ENCODE measurements at regions not wholly inside any gene's neighbourhood (a gene's known extent, or its start where the extent isn't known, plus 50 kb on each side); places are given as distances from the start of the nearest gene placed in this dataset.

DNA sequence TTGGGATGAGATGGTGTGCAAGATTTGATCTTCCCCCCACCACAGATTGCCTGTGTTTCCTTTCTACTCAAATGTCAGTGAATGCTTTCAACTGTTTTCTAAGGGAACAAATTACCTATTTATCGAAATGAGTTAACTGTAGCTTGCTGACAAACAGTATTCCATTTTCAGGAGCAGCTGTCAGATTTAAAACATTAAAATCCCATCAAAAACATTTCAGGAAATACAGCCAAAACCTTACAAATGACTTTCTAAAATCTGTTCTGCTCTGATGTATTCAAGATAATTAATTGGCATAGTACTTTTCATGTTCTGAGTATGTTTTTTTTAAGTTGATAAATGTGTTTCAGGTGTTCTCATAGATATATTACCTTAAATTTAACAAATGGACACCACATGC lies 158.0 kb upstream of the DMRTA1 start:
- DNase-seq (ENCODE audit: low spot score) = no peak

DNA sequence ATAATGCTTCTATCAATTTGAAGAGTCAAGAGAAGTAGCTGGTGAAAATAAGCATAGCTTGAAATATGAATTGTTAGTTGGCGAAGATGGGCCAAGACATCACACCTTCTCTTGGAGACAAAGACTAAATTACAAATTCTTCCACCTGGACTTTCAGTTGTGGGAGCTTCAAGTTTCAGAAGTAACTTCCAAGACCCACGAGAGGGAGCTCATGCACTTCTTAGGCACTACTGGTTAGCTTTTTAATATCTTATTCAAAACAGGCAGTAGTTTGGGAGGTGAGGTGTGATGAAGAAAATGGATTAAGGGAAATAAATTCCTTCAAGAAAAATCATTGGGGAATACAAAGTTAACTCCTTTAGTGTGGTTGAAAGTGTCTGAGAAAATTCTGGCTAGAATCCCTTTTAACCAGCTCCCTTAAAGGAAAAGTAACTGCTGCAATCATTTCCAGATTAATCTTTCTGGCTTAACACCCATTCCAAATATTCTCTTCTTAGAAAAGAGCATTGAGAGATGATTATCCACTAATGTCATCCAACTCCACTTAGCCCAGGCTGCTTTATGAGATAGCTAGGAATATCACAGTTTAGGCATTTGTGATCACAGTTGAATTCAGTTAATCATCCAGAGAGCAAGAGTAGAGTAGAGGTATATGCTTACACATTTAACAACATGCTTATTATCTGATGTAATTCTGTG lies 139.5 kb upstream of the DMRTA1 start:
- DNase-seq (ENCODE audit: low spot score) = peak; percentile 69

DNA sequence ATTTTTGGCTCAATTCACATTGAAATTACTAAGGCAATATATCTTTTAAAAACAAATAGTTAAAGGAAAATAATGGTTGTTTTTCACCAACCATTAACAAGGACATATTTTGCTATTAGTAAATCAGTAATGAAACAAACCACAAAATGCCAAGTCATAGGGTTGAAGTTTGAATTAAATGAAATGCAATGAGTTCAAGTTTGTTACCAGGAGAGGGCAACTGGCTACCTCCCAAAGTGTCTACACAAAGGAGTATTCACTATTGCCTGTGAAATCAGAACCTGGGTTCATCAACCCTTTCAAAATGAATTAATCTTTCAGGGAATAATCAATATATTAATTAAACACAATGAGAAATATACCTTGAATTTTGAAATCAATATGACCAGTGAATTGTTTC lies 138.4 kb upstream of the DMRTA1 start:
- no peak for DNase-seq (ENCODE audit: low spot score)

- no peak for DNase-seq (ENCODE audit: low spot score)
Observed at GRCh38 chr9:22316645-22317044, 130.0 kb upstream of the DMRTA1 start.

- no peak for DNase-seq (ENCODE audit: low spot score)
Observed at GRCh38 chr9:22331533-22331932, 115.1 kb upstream of the DMRTA1 start.

- DNase-seq (ENCODE audit: low spot score) = no peak
Observed at GRCh38 chr9:22332202-22332601, 114.4 kb upstream of the DMRTA1 start.

GRCh38 chr9:22337261-22337660 lies 109.4 kb upstream of the DMRTA1 start:
- DNase-seq (ENCODE audit: low spot score) = no peak

GRCh38 chr9:22342491-22343217 lies 104.0 kb upstream of the DMRTA1 start:
- DNase-seq (ENCODE audit: low spot score) = no peak

DNA sequence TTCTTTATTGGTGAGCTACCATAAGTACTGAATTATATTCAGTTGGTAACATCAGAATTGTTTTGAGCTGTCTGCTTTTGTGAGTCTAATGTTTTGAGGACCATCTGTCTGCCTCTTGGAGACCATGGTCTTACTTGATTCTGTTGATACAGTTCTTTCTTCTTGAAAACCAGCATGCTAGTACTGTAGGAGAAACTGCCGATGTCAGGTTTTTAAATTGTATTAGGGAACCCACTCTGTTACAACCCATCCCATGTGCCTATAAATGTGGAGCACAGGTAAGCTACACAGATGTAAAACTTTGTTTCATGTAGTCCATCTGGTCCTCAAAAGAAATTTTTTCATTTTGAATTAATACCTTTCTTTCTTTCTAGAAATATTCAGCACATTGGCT lies 103.4 kb upstream of the DMRTA1 start:
- DNase-seq (ENCODE audit: low spot score) = no peak

GRCh38 chr9:22354699-22355384 lies 91.8 kb upstream of the DMRTA1 start:
- DNase-seq (ENCODE audit: low spot score) = no peak

GRCh38 chr9:22356985-22357384 lies 89.6 kb upstream of the DMRTA1 start:
- no peak for DNase-seq (ENCODE audit: low spot score)

- DNase-seq (ENCODE audit: low spot score) = no peak
Observed at GRCh38 chr9:22363421-22363887, 83.2 kb upstream of the DMRTA1 start.

DNA sequence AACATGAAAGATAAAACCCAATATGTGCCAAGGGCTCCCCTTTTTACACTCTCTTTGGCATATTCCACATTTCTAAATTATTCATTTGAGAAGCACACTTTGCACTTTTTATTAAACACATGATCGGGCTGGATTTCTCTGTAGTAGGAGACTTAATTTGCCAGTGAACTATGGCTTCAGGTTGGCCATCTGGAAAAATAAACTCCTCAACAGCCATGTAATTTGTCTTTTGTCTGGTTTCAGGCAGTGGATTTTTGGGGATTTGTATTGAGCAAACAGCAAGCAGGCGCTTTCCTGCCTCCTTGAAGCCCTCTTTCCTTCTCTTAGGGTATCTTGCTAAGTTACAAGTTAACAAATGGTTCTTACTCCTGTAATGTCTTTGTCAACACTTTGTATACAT lies 73.0 kb upstream of the DMRTA1 start:
- no peak for DNase-seq (ENCODE audit: low spot score)

GRCh38 chr9:22374051-22374450 lies 72.6 kb upstream of the DMRTA1 start:
- DNase-seq (ENCODE audit: low spot score) = no peak

- DNase-seq (ENCODE audit: low spot score) = no peak
Observed at GRCh38 chr9:22379272-22379671, 67.4 kb upstream of the DMRTA1 start.

GRCh38 chr9:22381170-22381569 lies 65.5 kb upstream of the DMRTA1 start:
- DNase-seq (ENCODE audit: low spot score) = no peak

DNA sequence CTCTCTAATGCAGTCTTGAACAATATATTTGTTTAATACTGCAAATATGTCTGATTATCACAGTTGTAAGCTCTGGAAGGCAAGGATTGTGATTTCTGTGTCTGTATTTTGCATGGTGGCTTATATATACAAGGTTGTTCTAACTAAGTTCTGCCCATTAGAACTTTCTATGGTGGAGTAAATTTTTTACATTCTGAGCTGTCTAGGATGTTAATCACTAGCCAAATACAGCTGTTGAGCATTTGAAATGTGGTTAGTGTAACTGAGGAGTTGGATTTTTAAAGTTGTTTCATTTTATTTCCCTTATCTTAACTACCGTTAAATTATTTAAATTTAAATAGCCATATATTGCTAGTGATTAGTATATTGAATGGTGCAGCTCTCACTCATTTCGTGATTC lies 64.3 kb upstream of the DMRTA1 start:
- DNase-seq (ENCODE audit: low spot score) = no peak

DNA sequence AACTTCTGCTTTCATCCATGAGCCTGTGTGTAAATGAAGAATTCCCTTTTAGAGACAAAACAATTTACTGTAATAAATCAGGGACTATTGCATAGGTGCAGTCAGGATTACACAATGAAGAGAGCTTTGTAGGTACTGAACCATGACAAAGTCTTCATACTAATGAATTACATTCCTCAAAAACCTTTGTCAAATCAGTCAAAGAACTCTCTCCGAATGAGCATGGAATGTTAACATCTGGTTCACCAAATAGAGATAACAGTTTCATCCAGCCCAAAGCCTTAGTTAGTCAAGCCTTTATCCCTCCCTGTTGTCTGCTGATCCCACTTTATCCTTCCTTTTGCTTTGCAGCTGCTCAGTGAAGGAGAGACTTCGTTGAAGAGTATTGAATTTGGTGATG lies 62.9 kb upstream of the DMRTA1 start:
- no peak for DNase-seq (ENCODE audit: low spot score)

GRCh38 chr9:22389271-22389670 lies 57.4 kb upstream of the DMRTA1 start:
- DNase-seq (ENCODE audit: low spot score) = no peak

DNA sequence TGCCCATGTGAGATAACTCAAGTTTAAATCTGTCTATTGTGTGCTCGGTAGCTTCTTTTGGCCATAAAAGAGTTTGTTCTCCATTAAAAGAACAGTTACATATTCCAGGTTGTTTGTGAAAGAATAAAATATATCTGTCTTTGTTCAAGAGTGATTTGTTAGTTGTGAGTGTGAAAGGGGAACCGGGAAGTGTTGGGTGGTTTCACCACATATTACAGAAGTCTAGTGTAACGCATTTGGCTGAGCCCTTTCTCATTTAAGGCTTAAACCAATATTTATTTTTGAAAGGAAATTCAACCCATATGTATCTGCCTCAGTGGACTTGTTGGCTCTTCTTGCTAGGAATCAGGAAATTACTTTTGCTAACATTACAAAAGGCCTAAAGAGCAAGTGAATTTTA lies 54.1 kb upstream of the DMRTA1 start:
- DNase-seq (ENCODE audit: low spot score) = no peak

GRCh38 chr9:22395687-22396141 lies 50.9 kb upstream of the DMRTA1 start:
- DNase-seq (ENCODE audit: low spot score) = no peak

Data from NAMALWA (cell line).